Right renal cortex interstitium (tissue), 3 donors: ENCODE measurements at regions not wholly inside any gene's neighbourhood (a gene's known extent, or its start where the extent isn't known, plus 50 kb on each side); places are given as distances from the start of the nearest gene placed in this dataset.

ENCODE experiments used
- DNase-seq, 3 donors: peaks; one replicate each; pipeline ENCODE4 v3.0.0-alpha.2; 2013; ENCODE audit warnings: low read depth in 3 of 3, low spot score in 2 of 3

DNA sequence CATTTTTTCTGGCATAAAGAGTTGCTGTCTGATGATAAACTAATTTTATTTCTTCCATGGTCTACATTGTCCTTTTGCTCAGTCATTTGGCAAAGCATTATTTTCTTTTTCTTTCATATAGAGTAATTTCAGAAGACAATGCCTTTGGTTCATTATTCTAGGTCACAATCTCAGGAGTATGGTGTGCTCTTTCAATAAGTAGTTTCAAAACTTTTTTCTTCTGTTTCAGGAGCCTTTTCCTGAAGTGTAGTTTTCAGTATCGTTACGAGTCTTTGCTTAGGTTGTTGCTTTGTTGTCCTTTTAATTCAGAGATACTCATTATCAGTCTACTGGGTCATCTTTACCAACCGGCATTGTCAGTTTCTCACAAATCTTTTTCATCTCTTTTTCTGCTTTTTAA, 100.4 kb upstream of the GPC1 start:
- DNase-seq: no peak

DNA sequence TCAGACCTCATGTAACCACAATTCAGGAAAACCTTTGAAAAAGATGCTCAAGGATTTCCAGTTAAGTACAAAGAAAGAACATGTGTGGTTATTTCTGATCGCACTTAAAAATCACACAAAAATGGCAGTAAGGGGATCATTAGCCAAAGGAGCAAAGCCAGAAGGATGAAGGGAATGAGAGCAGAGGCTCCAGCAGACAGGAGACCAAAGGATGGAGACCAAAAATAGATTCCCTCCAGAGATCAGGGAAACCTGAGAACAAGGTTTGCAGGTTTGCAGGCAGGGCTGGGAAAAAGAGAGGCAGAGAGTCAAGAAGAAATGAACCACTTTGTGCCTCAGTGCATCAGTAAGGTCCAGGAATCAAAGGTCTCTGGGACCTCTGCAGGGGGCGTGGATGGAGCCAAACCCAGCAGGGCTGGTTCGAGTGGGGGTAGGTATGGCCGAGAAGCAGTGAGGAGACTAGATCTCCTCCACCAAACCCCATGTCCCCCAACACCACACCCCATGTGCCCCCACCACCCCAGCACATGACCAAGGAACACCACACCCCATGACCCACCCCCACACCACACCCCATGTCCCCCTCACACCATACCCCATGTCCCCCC, 98.5 kb upstream of the GPC1 start:
- no peak for DNase-seq

DNA sequence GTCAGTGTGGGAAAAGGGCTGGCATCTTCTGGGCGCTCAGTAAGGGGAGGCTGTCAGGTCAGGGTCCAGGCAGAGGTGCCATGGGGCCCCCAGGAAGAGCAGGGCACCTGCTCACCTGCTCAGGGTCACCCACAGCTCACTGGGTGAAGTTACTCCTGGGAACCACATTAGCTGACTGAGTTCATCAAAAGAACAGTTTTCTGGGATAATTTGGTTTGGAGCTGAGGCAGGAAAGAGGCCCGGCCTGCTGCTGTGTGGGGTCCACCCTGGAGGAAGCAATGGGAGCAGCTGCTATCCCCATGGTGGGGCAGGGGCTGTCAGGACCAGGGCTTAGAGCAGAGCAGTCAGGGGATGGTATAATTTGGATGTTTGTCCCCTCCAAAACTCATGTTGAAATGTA, 97.2 kb upstream of the GPC1 start:
- DNase-seq: no peak

DNA sequence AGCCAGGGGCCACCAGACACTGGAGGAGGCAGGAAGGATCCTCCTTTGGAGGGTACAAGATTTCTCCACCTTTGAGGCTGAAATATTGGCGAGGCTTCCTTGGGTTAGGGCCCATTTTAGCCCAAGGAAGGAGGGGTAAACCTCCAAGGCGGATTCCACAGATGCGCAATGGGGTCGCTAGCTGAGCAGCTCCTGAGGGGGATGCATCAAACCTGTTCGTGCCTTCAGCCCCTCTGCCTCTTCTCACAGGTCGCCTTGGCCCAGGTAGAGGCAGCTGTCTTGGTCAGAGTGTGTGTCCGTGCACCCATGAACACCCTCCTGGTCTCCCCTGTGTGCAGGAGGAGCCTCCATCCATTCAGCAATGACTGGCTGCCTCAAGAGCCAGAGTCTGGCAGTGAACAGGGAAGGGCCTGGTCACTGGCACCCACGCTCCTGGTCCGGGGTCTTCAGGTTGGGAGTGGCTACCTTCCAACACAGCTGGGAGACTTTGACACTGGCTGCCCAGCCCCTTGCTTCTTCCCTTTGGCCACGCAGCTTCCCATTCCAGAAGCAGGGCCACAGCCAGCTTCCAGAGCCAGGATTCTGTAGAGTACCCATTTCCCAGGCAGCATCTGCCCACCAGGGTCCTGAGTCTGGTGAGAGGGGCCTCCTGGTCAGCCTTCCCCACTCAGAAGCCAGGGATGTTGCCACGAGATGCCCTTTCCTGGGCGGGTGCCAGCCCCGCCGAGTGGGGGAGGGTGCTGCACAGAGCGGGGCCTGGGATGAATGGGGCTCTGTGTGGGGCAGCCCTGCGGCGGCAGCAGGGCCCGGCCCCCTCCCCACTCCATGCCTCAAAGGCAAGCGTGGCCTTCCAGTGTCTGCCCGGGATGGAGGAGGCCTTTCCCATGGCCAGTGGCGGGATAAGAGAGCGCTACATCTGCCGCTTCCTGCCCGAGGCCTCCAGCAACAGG, 95.8 kb upstream of the GPC1 start:
- no peak for DNase-seq

DNA sequence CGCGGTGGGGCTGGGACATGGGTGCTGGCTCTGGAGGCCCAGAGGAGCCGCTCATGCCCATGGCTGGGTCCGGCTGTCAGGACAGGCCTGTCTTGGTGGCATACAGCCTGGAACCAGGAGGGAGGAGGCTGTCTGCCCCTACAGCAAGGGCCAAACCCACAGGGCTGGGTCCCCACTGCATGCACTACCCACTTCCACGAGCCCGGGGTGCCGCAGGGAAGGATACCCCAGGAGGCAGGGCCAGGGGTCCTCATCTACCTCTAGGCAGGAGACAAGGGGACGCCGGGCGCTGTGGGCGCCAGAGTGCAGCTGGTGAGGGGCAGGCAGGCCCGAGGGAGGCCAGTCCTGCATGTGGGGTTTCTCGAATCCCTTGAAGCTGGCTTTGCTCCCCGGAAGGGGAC, 95.1 kb upstream of the GPC1 start:
- no peak for DNase-seq

DNA sequence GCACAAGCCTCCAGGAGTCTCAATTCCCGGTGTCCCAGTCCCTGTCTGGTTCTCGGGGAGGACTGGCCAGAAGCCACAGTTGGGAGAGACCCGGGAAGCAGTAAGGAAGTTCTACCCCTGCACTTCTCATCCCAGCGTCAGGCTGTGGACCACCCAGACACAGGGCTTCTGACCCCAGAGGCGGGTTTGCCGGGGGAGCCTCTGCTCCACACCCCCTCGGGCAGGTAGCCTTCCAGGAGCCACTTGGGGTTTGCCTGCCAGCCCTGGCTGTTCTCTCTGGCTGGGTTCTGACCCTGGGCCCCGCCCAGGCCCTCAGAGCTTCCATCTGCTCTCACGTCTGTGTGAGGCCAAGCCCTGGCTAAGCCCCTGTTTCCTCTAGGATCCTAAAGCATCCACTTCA, 94.4 kb upstream of the GPC1 start:
- DNase-seq: no peak

DNA sequence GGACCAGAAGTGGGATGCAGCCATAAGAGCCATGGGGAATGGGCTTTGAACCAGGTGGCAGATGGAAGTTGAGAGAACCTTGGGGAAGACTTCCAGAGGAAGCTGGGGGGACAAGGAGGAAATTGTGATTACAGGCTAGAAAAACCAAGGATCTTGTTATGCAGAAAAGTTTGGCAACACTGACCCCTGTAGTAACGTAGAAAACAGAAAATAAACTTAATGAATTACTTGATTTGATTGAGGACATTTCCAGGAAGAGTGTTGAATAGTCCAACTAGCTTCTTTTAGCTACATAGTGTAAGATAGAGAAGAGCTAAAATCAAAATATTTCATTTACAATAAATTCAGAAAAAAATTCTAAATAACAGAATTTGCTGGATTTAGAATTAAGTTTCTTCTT, 91.9 kb upstream of the GPC1 start:
- DNase-seq: no peak

DNA sequence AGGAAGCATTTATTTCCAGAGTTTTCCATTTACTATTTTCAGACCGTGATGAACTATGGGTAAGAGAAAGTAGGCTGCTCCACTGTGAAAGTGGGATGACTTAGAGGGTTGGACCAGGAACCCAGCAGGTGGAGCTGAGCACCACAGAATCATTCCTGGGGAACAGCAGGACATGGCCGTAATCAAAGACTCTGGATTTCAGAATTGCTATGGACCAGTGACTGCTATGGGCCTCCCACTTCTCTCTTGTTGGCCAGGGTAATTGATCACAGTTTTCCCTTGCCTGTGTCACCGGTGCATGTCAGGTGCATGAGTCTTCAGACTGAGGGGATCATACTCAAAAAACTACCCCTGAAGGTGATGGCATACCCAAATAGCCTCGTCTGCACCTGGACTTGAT, 90.6 kb upstream of the GPC1 start:
- no peak for DNase-seq

DNA sequence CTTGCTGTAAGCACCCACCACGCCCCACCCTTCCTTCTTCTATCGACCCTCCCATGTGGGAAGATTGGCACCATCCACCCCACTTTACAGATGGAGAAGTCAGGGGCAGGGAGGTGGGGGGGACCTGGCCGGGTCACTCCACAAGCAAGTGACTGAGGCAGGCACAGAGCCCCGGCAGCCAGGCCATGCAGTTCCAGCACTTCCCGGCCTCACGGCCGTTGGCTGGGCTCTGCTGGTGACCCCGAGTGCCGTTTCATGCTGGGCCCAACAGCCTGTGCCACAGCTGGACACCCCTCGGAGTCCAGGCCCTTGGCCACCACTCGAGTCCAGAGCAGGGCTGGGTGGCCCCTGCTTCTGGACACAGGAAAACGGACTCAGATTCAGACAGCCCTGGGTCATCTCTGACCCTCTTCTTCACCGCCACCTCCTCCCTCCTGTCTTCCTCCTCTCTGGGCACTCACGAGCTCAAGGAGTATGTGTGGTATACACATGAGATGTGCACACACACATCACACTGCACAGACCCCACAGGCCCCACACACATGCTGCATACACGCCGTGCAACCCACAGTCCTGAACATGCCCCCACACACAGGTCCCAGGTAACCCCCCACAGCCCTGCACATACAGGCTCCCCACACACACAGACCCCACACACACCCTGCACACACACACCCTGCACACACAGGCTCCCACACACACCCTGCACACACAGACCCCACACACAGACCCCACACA, 89.3 kb upstream of the GPC1 start:
- no peak for DNase-seq

DNA sequence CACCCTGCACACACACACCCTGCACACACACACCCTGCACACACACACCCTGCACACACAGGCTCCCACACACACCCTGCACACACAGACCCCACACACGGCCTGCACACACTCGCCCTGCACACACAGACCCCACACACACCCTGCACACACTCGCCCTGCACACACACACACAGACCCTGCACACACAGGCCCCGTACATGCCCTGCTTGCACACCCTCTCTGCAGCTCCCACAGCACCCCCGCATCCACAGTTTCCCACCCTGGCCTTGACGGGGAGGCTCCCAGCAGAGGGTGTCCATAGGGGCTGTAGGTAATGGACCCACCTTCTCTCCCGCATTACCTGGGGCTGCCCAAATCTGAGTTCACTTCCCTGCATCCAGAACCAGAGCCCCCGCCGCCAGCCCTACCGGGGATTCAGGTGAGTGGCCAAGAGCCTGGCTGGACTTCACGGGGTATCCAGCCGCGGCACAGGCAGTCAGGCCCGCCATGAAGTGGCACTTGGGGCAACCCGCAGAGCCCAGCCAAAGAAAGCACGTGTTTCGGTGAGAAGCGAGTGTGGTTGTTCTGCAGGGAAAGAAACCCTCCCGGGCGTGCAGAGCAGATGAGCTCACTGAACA, 88.6 kb upstream of the GPC1 start:
- no peak for DNase-seq

DNA sequence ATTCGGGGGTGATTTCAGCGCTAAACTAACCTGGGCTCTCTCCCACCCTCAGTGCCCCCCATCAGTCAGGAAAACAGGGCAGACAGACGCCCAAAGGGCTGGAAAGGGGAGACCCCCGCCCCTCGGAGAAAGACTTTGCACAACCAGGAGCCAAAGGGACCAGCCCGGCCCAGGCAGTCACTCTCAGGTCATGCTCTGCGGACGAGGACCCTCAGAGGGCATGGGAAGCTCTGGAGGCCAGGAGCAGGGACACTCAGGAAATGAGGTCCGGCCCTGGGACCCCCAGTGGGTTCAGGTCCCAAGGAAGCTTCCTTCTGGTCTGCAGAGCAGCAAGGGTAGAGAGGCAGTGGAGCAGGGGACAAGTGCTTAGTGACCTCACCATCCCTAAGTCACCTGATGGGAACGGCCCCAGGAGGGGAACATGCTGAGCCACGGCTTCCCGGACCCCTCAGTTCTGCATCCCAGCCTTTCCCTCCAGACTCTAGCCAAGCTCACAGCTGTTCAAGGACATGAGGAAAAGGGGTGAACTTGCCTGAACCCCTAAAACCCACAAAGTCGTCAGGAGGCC, 88.0 kb upstream of the GPC1 start:
- no peak for DNase-seq

DNA sequence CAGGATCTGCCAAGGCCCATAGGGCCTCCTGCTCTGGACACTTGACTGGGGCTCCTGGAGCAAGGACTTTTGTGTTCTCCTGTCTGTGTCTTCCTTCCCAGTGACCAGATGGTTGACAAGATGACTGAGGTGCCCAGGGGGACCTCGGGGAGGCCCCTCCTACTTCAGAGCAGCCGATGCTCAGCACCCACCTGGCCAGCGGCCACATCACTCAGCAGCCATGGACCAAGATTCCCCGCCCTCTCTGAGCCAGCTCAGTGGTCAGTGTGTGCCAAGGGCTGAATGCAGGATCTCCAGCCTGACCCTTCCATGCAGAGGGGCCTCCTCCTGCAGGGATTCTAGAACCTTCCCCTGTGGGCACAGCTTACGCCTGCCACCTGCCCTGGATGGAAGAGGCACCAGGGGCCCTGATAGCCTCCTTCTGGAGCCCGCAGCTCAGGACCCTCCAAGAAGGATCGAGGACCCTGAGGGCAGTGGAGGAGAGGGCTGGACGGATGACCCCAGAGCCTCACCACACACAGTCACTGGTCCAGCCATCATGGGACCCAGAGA, 87.4 kb upstream of the GPC1 start:
- DNase-seq: no peak

DNA sequence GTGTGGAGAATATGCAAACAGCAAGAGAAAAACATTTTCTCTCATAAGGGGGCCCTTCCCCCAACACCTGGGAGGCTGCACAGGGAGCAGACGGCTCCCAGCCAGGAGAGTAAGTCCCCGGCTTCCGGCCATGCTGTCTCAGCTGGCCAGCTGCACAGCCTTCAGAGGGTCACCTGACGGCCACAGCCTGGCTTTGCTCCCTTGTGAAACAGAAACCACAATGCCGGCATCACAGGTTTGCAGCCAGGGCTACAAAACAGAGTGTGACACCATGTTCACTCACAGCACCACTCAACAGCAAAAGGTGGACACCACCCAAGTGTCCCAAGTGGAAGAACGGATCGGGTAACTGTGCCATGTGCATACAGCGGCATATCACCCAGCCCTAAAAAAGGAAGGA, 86.9 kb upstream of the GPC1 start:
- DNase-seq: no peak

DNA sequence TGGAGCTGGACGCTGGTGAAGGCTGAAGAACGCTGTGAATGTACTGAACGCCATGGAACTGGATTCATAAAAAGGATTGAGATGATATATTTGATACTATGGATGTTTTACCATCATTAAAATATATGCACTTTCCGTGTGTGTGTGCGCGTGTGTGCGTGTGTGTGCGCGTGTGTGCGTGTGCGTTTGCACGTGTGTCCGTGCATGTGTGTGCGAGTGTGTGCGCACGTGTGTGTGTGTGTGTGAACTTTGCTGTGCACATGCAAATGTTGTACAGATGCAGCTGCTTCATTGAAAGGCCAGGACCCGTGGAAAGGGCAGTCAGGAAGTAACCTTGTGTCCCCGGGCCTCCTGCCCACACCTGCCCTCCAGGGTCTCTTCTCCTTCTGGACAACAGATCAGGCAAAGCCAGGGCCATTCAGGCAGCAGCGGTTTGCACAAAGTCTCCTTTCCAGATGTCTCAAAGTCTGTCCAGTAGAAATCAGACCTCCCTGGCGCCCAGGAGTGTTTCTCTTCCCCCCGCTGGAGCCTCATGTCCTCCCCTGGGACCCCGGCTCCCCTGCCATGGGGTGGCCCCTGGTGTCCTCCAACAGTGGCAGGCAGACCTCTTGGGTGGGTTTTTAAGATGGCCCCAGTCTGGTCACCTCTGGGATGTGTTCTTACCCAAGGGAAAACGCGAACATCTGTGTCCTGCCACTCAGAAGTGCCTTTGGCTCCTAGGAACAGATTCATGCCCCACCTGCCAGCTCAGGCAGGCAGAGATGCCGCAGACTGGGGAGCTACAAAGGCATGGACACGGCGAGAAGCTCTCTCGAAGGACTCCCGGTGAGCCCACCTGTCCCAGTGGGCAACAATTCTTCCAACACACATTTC, 86.1 kb upstream of the GPC1 start:
- no peak for DNase-seq

DNA sequence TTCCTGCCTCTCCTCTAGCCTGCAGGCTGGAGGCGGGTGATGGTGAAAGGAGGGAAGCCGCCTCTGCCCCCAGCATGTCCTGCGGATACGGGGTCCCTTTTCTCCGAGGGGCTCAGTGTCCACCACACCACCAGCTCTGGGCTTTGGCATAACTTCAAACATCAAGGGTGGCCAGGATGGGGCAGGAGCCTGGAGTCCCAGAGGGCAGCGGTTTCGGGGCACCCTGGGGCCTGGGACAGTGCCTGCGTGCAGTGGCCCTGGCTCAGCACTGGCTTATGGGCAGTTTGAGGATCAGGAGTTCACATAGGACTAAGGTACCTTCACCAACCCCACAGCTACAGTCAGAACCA, 85.5 kb upstream of the GPC1 start:
- no peak for DNase-seq

DNA sequence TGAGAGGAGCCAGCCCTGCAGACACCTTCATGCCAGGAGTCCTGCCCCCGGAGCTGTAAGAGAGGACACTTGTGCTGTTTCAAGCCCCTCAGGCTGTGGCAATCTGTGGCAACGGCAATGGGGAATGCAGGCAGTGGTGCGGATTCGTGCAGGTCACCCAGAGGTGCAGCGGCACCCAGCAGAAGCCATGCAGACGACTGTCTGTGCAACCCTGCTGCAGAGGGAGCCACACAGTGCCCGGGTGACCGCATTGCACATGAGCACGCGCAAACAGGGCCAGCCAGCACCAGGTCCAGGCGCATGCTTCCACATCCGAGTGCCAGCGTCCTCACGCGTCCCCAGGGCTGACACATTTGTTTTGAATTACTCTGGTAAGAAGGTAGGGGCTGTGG, 84.8 kb upstream of the GPC1 start:
- no peak for DNase-seq

DNA sequence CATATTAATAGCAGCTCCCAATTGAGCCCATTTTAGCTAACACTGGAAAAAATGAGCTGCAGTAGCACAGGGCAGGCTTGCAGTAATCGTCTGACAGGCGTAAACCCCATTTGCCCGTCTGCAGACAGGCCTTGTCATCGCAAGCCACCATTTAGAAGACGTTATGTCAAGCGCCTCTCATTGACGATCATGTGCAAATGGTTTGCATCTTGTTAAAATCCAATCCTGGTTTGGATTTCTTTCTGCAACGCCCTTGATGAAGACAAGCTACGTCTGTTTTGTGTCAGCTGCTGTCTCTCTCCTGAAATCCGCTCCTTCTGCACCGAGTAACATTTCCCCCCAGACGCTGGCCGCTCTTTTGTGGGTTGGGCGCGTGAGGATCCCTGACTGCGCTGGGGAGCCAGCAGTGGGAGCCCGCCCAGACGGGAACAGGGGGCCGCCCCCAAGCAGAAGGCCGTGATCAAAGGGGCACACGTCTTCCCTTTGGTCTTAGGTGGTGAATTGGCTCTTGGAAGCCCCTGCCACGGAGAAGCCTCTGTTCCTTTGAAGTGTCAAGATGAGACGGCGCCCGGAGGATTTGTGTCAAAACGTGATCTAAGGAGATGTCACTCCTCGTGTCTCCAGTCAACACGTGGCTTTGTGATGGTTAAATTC, 84.2 kb upstream of the GPC1 start:
- DNase-seq: no peak

DNA sequence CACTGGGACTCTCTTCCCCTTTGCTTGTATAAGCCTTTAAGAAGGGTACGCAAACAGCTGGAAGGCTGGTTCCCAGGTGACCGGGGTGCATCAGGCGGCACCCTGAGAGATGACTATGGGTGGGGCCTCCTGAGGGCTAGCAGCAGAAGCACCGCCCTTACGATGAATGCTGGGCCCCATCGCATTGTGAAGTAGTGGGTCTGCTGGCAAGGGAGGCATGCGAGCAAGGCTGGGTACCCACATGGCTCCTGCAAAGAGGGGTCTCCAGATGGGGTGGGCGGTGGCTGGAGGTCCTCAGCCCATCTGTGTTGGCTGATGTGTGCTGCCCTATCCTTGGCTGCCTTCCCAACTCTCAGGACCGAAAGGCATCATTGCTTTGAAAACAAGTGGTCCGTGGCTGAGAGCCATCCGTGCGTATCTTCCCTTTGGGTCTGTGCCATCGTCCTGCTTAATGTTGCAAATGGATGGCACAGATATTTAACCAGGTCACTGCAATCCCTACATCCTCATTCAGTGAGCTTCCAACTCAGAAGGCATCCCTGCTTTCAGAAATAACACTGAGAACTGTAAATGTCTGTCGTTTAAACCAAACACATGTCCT, 83.5 kb upstream of the GPC1 start:
- DNase-seq: no peak
